ENCODE measurements at regions not wholly inside any gene's neighbourhood (a gene's known extent, or its start where the extent isn't known, plus 50 kb on each side); places are given as distances from the start of the nearest gene placed in this dataset.

GRCh38 chr11:45414088-45414487 is 127.9 kb upstream of the SYT13 start:
- TF ChIP-seq GLIS3 (CRISPR knock-in tag; IDR thresholded peaks at IDR 0.05): no peak
- no peak for TF ChIP-seq ZNF8 (CRISPR knock-in tag; IDR thresholded peaks at IDR 0.05)
- no peak for TF ChIP-seq ZFP3 (CRISPR knock-in tag; IDR thresholded peaks at IDR 0.05)
- no peak for TF ChIP-seq PPARA (CRISPR knock-in tag; IDR thresholded peaks at IDR 0.05; ENCODE audit: borderline replicate concordance)
- TF ChIP-seq CSDC2 (CRISPR knock-in tag; IDR thresholded peaks at IDR 0.05): no peak
- TF ChIP-seq OSR1 (CRISPR knock-in tag; IDR thresholded peaks at IDR 0.05): no peak
- no peak for ATAC-seq

GRCh38 chr11:45413156-45413858 is 127.2 kb upstream of the SYT13 start:
- ATAC-seq: no peak
- no peak for TF ChIP-seq ZFP30 (CRISPR knock-in tag; IDR thresholded peaks at IDR 0.05)
- no peak for TF ChIP-seq RARB (CRISPR knock-in tag; IDR thresholded peaks at IDR 0.05)
- no peak for TF ChIP-seq ZNF70 (CRISPR knock-in tag; IDR thresholded peaks at IDR 0.05)
- no peak for TF ChIP-seq ISL1 (CRISPR knock-in tag; IDR thresholded peaks at IDR 0.05)
- TF ChIP-seq ARNTL (CRISPR knock-in tag; IDR thresholded peaks at IDR 0.05; ENCODE audit: borderline replicate concordance, low read depth): no peak
- TF ChIP-seq ZNF8 (CRISPR knock-in tag; IDR thresholded peaks at IDR 0.05): no peak
- no peak for TF ChIP-seq SNAI2 (CRISPR knock-in tag; IDR thresholded peaks at IDR 0.05)
- no peak for TF ChIP-seq CSDC2 (CRISPR knock-in tag; IDR thresholded peaks at IDR 0.05)
- TF ChIP-seq ESRRG (CRISPR knock-in tag; IDR thresholded peaks at IDR 0.05): no peak
- TF ChIP-seq CSRNP3 (CRISPR knock-in tag; IDR thresholded peaks at IDR 0.05): no peak
- TF ChIP-seq ZC3H10 (CRISPR knock-in tag; IDR thresholded peaks at IDR 0.05): no peak
- no peak for TF ChIP-seq PATZ1 (CRISPR knock-in tag; IDR thresholded peaks at IDR 0.05; ENCODE audit: borderline replicate concordance)
- TF ChIP-seq BACH2 (CRISPR knock-in tag; IDR thresholded peaks at IDR 0.05; ENCODE audit: borderline replicate concordance): no peak
- no peak for TF ChIP-seq TSHZ2 (CRISPR knock-in tag; IDR thresholded peaks at IDR 0.05)
- no peak for TF ChIP-seq POU6F1 (CRISPR knock-in tag; IDR thresholded peaks at IDR 0.05; ENCODE audit: borderline replicate concordance, low read depth)
- TF ChIP-seq GLIS3 (CRISPR knock-in tag; IDR thresholded peaks at IDR 0.05): no peak
- no peak for TF ChIP-seq ZNF565 (CRISPR knock-in tag; conservative IDR thresholded peaks at IDR 0.05; ENCODE audit: low read depth)
- no peak for TF ChIP-seq PPARA (CRISPR knock-in tag; IDR thresholded peaks at IDR 0.05; ENCODE audit: borderline replicate concordance)
- TF ChIP-seq ZFP3 (CRISPR knock-in tag; IDR thresholded peaks at IDR 0.05): no peak
- no peak for TF ChIP-seq TCF4 (CRISPR knock-in tag; IDR thresholded peaks at IDR 0.05; ENCODE audit: borderline replicate concordance)

GRCh38 chr11:45412521-45412920 is 126.4 kb upstream of the SYT13 start:
- ATAC-seq: peak; percentile 8
- TF ChIP-seq PATZ1 (CRISPR knock-in tag; IDR thresholded peaks at IDR 0.05; ENCODE audit: borderline replicate concordance) (no peak), ZFP3 (CRISPR knock-in tag; IDR thresholded peaks at IDR 0.05) (no peak), ZNF8 (CRISPR knock-in tag; IDR thresholded peaks at IDR 0.05) (no peak), ESRRG (CRISPR knock-in tag; IDR thresholded peaks at IDR 0.05) (no peak), ZNF70 (CRISPR knock-in tag; IDR thresholded peaks at IDR 0.05) (no peak), BACH2 (CRISPR knock-in tag; IDR thresholded peaks at IDR 0.05; ENCODE audit: borderline replicate concordance) (no peak), CSDC2 (CRISPR knock-in tag; IDR thresholded peaks at IDR 0.05) (no peak), RARB (CRISPR knock-in tag; IDR thresholded peaks at IDR 0.05) (no peak), GLIS3 (CRISPR knock-in tag; IDR thresholded peaks at IDR 0.05) (no peak), ISL1 (CRISPR knock-in tag; IDR thresholded peaks at IDR 0.05) (no peak), ZNF565 (CRISPR knock-in tag; conservative IDR thresholded peaks at IDR 0.05; ENCODE audit: low read depth) (no peak), POU6F1 (CRISPR knock-in tag; IDR thresholded peaks at IDR 0.05; ENCODE audit: borderline replicate concordance, low read depth) (no peak), ZC3H10 (CRISPR knock-in tag; IDR thresholded peaks at IDR 0.05) (no peak), CSRNP3 (CRISPR knock-in tag; IDR thresholded peaks at IDR 0.05) (no peak)
